Gastroesophageal sphincter (tissue), 4 donors: ENCODE measurements at regions not wholly inside any gene's neighbourhood (a gene's known extent, or its start where the extent isn't known, plus 50 kb on each side); places are given as distances from the start of the nearest gene placed in this dataset.

Experiments
- ATAC-seq: fragments of 150-250 bp; one replicate; pipeline ENCODE4 v1.9.1; 2016; ENCODE audit warnings: mild to moderate bottlenecking, moderate library complexity
- H3K27ac ChIP-seq, 4 donors: fragments of 200-600 bp; sonication (generic) in 3 of 4; 1 replicate in 3 of 4; 2 replicates in 1 of 4; pipeline ENCODE4 v1.5.1; 2016 to 2019
- H3K27me3 ChIP-seq: fragments of 200-600 bp; sonication (generic); one replicate; pipeline ENCODE4 v1.5.1; 2019
- H3K36me3 ChIP-seq, 2 donors: fragments of 200-600 bp; sonication (generic); one replicate each; pipeline ENCODE4 v1.5.1; 2019; ENCODE audit warnings: control low read depth in 1 of 2
- H3K4me1 ChIP-seq, 3 donors: fragments of 200-600 bp; sonication (generic); 1 replicate in 2 of 3; 2 replicates in 1 of 3; pipeline ENCODE4 v1.5.1; 2016 to 2019; ENCODE audit warnings: control low read depth in 2 of 3
- H3K4me3 ChIP-seq, 2 donors: fragments of 200-600 bp; sonication (generic); one replicate each; pipeline ENCODE4 v1.5.1; 2019; ENCODE audit warnings: mild to moderate bottlenecking in 1 of 2, moderate library complexity in 1 of 2
- H3K9me3 ChIP-seq, 3 donors: fragments of 200-600 bp; sonication (generic); one replicate each; pipeline ENCODE4 v1.5.1; 2017 to 2019; ENCODE audit warnings: control low read depth in 2 of 3
- CTCF ChIP-seq, 4 experiments: fragments of 200-600 bp in 2 of 4; fragments of 450-650 bp in 2 of 4; sonication (generic) in 1 of 4; IDR thresholded peaks; one replicate each; pipeline ENCODE4 v1.5.1; 2017 to 2019; ENCODE audit warnings: antibody characterized with exemption in 4 of 4, mild to moderate bottlenecking in 2 of 4, moderate library complexity in 2 of 4
- EP300 ChIP-seq: sonication (generic); formaldehyde crosslinking; IDR thresholded peaks from one replicate; pipeline ENCODE4 v1.6.1; 2017; ENCODE audit warnings: antibody characterized with exemption, mild to moderate bottlenecking
- POLR2A ChIP-seq, 2 donors: fragments of 450-650 bp; IDR thresholded peaks; one replicate each; pipeline ENCODE4 v1.6.1; 2017; ENCODE audit warnings: antibody characterized with exemption in 2 of 2, mild to moderate bottlenecking in 2 of 2, moderate library complexity in 1 of 2
- POLR2AphosphoS5 ChIP-seq: sonication (generic); formaldehyde crosslinking; IDR thresholded peaks from one replicate; pipeline ENCODE4 v1.6.1; 2017; ENCODE audit warnings: antibody characterized with exemption
- whole genome bisulfite sequencing, 2 donors: methylation state at CpG; one replicate each; pipeline ENCODE4 v1.1.5; 2018; ENCODE audit warnings: low coverage in 1 of 2; 5-methylcytosine and 5-hydroxymethylcytosine counted together

- H3K27me3 ChIP-seq = no peaks in the 10 kb centered on the region
- TF ChIP-seq POLR2A (IDR thresholded peaks at IDR 0.05) (no peak), POLR2AphosphoS5 (no peak), CTCF (IDR thresholded peaks at IDR 0.05) (no peak), EP300 (no peak)
- ATAC-seq = no peak
Observed at GRCh38 chr5:56520986-56521730, 288.0 kb upstream of the ANKRD55 start.

GRCh38 chr5:56518820-56519219, 285.7 kb upstream of the ANKRD55 start:
- Histone ChIP-seq H3K4me3 (no peak overlapping the region), H3K36me3 (no peaks in the 10 kb centered on the region), H3K4me1 (peaks cover 7 to 50% (median 13%) of the 10 kb centered on the region in 3 donors), H3K27me3 (no peaks in the 10 kb centered on the region), H3K27ac (no peak overlapping the region), H3K9me3 (no peaks in the 10 kb centered on the region)
- TF ChIP-seq POLR2A (IDR thresholded peaks at IDR 0.05) (no peak), POLR2AphosphoS5 (no peak), CTCF (IDR thresholded peaks at IDR 0.05) (no peak), EP300 (no peak)
- no peak for ATAC-seq
- 100% methylated on average over 2 of the region's 4 CpGs; no CpG with 5 or more reads in 1 of the 2 donors for WGBS, 2 donors

More at GRCh38 chr5:56520986-56521730, 288.0 kb upstream of the ANKRD55 start:
- H3K4me1 ChIP-seq = peaks cover 9 to 46% (median 15%) of the 10 kb centered on the region in 3 donors
- no peak overlapping the region for H3K4me3 ChIP-seq
- no peaks in the 10 kb centered on the region for H3K36me3 ChIP-seq
- H3K9me3 ChIP-seq = no peaks in the 10 kb centered on the region
- H3K27ac ChIP-seq = no peak overlapping the region
- 86 to 94% methylated on average over 9 to 11 of the region's 11 CpGs for WGBS, 2 donors

- H3K27me3 ChIP-seq = no peaks in the 10 kb centered on the region
- H3K4me1 ChIP-seq = peaks cover 0 to 48% (median 0%) of the 10 kb centered on the region in 3 donors
- no peak overlapping the region for H3K4me3 ChIP-seq
- TF ChIP-seq POLR2AphosphoS5 (no peak), CTCF (IDR thresholded peaks at IDR 0.05) (no peak), POLR2A (IDR thresholded peaks at IDR 0.05) (no peak), EP300 (no peak)
- 29 to 42% methylated on average over 1 of the region's 2 CpGs for WGBS, 2 donors
- ATAC-seq = no peak
- no peak overlapping the region for H3K27ac ChIP-seq
- no peaks in the 10 kb centered on the region for H3K36me3 ChIP-seq
- no peaks in the 10 kb centered on the region for H3K9me3 ChIP-seq
Observed at GRCh38 chr5:56517011-56517416, 283.9 kb upstream of the ANKRD55 start.

- peaks cover 0 to 46% (median 0%) of the 10 kb centered on the region in 3 donors for H3K4me1 ChIP-seq
- no peaks in the 10 kb centered on the region for H3K36me3 ChIP-seq
- no peak overlapping the region for H3K4me3 ChIP-seq
- no peaks in the 10 kb centered on the region for H3K9me3 ChIP-seq
- 83% methylated on average over 5 of the region's 5 CpGs; no CpG with 5 or more reads in 1 of the 2 donors for WGBS, 2 donors
- H3K27ac ChIP-seq = no peak overlapping the region
- ATAC-seq = no peak
- no peaks in the 10 kb centered on the region for H3K27me3 ChIP-seq
- TF ChIP-seq CTCF (IDR thresholded peaks at IDR 0.05) (no peak), EP300 (no peak), POLR2AphosphoS5 (no peak), POLR2A (IDR thresholded peaks at IDR 0.05) (no peak)
Observed at GRCh38 chr5:56516441-56516840, 283.3 kb upstream of the ANKRD55 start.

DNA sequence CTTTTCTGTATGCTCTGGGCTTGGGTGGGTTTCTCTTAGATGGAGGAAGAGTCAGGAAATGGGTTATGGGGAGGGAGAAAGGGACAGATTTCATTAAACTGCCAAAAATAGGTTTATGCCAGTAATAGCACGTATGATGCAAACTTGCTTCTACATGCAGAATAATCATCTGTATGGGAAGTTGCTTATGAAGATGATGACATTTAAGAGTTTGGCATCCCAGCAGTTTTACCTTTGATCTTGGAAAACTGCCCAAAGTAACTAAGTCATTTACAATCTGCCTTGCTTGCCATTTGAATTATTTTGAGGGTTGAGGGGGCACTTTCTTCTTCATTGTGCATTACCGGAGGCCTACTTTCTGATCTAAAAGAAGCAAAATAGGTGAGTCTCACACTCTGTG, 282.9 kb upstream of the ANKRD55 start:
- H3K36me3 ChIP-seq = no peaks in the 10 kb centered on the region
- no peak overlapping the region for H3K4me3 ChIP-seq
- H3K4me1 ChIP-seq = peaks cover 0 to 46% (median 0%) of the 10 kb centered on the region in 3 donors
- no peaks in the 10 kb centered on the region for H3K27me3 ChIP-seq
- H3K27ac ChIP-seq = no peak overlapping the region
- H3K9me3 ChIP-seq = no peaks in the 10 kb centered on the region
- ATAC-seq = no peak
- TF ChIP-seq POLR2A (IDR thresholded peaks at IDR 0.05) = no peak
- no peak for TF ChIP-seq CTCF (IDR thresholded peaks at IDR 0.05)
- TF ChIP-seq EP300 = no peak
- TF ChIP-seq POLR2AphosphoS5 = no peak
- WGBS, 2 donors = 62 to 79% methylated on average over 2 of the region's 2 CpGs
